ENCODE measurements at regions not wholly inside any gene's neighbourhood (a gene's known extent, or its start where the extent isn't known, plus 50 kb on each side); places are given as distances from the start of the nearest gene placed in this dataset.

DNA sequence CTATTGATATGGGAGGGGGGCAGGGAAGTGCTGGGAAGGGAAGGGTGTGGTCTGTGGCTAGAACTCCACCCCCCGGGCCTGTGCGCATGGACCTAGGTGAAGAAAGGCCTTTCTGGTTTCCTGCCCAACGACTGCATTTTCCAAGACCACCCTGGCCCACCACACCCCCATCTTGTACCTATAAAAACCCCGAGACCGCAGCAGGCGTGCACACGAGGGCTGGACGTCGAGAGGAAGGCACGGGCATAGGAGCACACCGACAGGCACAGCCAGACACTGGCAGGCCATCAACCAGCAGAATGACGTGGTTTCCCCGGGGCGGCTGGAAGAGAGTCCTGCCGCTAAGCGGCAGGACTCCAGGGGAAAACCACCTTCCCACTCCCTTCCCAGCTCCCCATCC lies 981.1 kb downstream of the PCDH7 start:
- Histone ChIP-seq H3K4me1 (ENCODE audit: insufficient read depth, insufficient read length) (no peaks in the 10 kb centered on the region), H3K4me3 (ENCODE audit: insufficient read length, low read depth) (no peak overlapping the region), H3K9ac (ENCODE audit: insufficient read length, low read depth) (no peak overlapping the region), H3K36me3 (ENCODE audit: insufficient read depth, insufficient read length, low read length) (no peaks in the 10 kb centered on the region), H3K27me3 (ENCODE audit: insufficient read depth, insufficient read length) (no peaks in the 10 kb centered on the region), H3K9me3 (ENCODE audit: insufficient read depth, low read length) (peaks cover 29% of the 10 kb centered on the region)
- DNase-seq (ENCODE audit: low read depth, low spot score), result no peak
- TF ChIP-seq SUZ12 (IDR thresholded peaks at IDR 0.05; ENCODE audit: extremely low read depth, insufficient read depth, insufficient read length) (no peak), ZNF274 (IDR thresholded peaks at IDR 0.05; ENCODE audit: low read depth, low read length) (no peak), YY1 (IDR thresholded peaks at IDR 0.05; ENCODE audit: insufficient read depth, insufficient read length) (no peak)

DNA sequence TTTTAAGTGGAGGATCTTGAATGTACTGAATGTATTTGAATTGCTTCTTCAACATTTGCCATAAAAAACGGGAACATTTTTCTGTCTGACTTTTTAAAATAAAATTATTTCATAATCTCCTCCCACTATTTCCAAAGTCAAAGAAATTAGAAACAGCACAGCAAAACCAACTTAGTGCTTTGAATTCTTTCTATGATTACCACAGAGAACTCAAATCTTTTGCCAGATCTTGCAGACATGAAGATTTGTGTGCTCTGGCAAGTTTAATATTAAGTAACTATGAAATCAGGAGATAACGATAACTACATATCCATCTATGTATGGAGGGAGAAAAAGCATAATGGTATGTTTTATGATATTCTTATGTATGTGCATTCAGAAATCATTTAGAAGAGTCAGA lies 982.2 kb downstream of the PCDH7 start:
- no peak overlapping the region for H3K9ac ChIP-seq (ENCODE audit: insufficient read length, low read depth)
- no peak for DNase-seq (ENCODE audit: low read depth, low spot score)
- no peaks in the 10 kb centered on the region for H3K36me3 ChIP-seq (ENCODE audit: insufficient read depth, insufficient read length, low read length)
- no peaks in the 10 kb centered on the region for H3K4me1 ChIP-seq (ENCODE audit: insufficient read depth, insufficient read length)
- H3K9me3 ChIP-seq (ENCODE audit: insufficient read depth, low read length), result peaks cover 29% of the 10 kb centered on the region
- H3K4me3 ChIP-seq (ENCODE audit: insufficient read length, low read depth), result no peak overlapping the region
- TF ChIP-seq ZNF274 (IDR thresholded peaks at IDR 0.05; ENCODE audit: low read depth, low read length) (no peak), YY1 (IDR thresholded peaks at IDR 0.05; ENCODE audit: insufficient read depth, insufficient read length) (no peak), SUZ12 (IDR thresholded peaks at IDR 0.05; ENCODE audit: extremely low read depth, insufficient read depth, insufficient read length) (no peak)
- H3K27me3 ChIP-seq (ENCODE audit: insufficient read depth, insufficient read length), result no peaks in the 10 kb centered on the region

DNA sequence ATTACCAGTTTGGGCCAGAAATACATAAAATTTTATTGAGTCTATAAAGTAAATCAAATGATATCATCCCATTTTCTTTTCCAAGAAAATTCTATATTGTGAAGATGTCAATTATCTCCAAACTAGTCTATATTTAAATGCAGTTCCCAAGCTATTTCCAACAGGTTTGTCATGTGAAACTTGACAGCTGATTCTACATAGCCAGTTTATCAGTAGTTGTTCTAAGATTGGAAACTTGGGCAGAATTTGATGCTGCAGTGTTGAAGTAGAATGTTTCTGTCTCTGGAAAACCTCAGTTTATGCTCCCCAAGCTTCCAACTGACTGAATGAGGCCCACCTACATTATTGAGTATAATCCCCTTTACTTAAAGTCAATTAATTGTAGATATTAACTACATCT lies 994.1 kb downstream of the PCDH7 start:
- no peaks in the 10 kb centered on the region for H3K9me3 ChIP-seq (ENCODE audit: insufficient read depth, low read length)
- no peaks in the 10 kb centered on the region for H3K4me1 ChIP-seq (ENCODE audit: insufficient read depth, insufficient read length)
- TF ChIP-seq YY1 (IDR thresholded peaks at IDR 0.05; ENCODE audit: insufficient read depth, insufficient read length) (no peak), ZNF274 (IDR thresholded peaks at IDR 0.05; ENCODE audit: low read depth, low read length) (no peak), SUZ12 (IDR thresholded peaks at IDR 0.05; ENCODE audit: extremely low read depth, insufficient read depth, insufficient read length) (no peak)
- no peaks in the 10 kb centered on the region for H3K36me3 ChIP-seq (ENCODE audit: insufficient read depth, insufficient read length, low read length)
- DNase-seq (ENCODE audit: low read depth, low spot score), result no peak
- no peak overlapping the region for H3K9ac ChIP-seq (ENCODE audit: insufficient read length, low read depth)
- H3K4me3 ChIP-seq (ENCODE audit: insufficient read length, low read depth), result no peak overlapping the region
- H3K27me3 ChIP-seq (ENCODE audit: insufficient read depth, insufficient read length), result no peaks in the 10 kb centered on the region

DNA sequence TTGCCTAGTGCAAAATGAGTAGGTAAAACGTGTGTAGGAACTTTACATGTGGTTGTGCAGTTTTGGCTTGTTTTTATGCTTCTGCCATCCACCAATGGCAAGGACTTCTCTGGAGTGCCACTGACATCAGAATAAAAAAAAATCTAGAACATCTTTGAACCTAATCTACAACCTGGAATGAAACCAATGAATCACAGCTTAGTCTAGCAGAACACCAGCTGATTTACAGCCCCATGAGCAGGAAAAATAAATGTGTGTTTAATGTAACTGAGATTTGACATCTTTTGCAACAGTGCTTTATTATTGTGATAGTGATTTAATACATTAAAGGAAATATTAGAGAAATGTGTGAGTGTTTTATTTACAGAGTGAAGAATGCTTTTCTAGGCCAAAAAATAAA lies 995.1 kb downstream of the PCDH7 start:
- DNase-seq (ENCODE audit: low read depth, low spot score), result no peak
- TF ChIP-seq ZNF274 (IDR thresholded peaks at IDR 0.05; ENCODE audit: low read depth, low read length) (no peak), SUZ12 (IDR thresholded peaks at IDR 0.05; ENCODE audit: extremely low read depth, insufficient read depth, insufficient read length) (no peak), YY1 (IDR thresholded peaks at IDR 0.05; ENCODE audit: insufficient read depth, insufficient read length) (no peak)
- no peaks in the 10 kb centered on the region for H3K36me3 ChIP-seq (ENCODE audit: insufficient read depth, insufficient read length, low read length)
- no peak overlapping the region for H3K4me3 ChIP-seq (ENCODE audit: insufficient read length, low read depth)
- H3K27me3 ChIP-seq (ENCODE audit: insufficient read depth, insufficient read length), result no peaks in the 10 kb centered on the region
- H3K4me1 ChIP-seq (ENCODE audit: insufficient read depth, insufficient read length), result no peaks in the 10 kb centered on the region
- H3K9me3 ChIP-seq (ENCODE audit: insufficient read depth, low read length), result no peaks in the 10 kb centered on the region
- no peak overlapping the region for H3K9ac ChIP-seq (ENCODE audit: insufficient read length, low read depth)

DNA sequence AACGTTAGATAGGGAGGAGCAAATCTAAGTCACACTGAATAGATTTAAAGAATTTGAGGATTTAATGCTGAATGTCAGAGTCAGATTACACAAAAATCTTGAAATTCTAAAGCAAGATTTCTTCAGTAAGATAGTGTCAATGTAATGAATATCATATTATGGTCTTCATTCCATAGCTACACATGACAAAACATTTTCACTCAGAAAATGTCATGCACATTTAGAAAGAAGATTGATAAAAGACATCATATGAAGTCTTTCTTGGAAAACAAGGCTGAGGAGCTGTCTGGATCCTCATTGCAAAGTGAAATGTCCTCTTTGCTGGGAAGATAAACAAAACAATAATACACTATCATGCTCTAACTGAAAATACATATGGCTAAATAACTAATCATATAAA lies 1006.9 kb downstream of the PCDH7 start:
- DNase-seq (ENCODE audit: low read depth, low spot score), result no peak
- Histone ChIP-seq H3K9ac (ENCODE audit: insufficient read length, low read depth) (no peak overlapping the region), H3K9me3 (ENCODE audit: insufficient read depth, low read length) (no peaks in the 10 kb centered on the region), H3K4me1 (ENCODE audit: insufficient read depth, insufficient read length) (no peaks in the 10 kb centered on the region), H3K4me3 (ENCODE audit: insufficient read length, low read depth) (no peak overlapping the region), H3K27me3 (ENCODE audit: insufficient read depth, insufficient read length) (no peaks in the 10 kb centered on the region), H3K36me3 (ENCODE audit: insufficient read depth, insufficient read length, low read length) (no peaks in the 10 kb centered on the region)
- TF ChIP-seq ZNF274 (IDR thresholded peaks at IDR 0.05; ENCODE audit: low read depth, low read length) (no peak), SUZ12 (IDR thresholded peaks at IDR 0.05; ENCODE audit: extremely low read depth, insufficient read depth, insufficient read length) (no peak), YY1 (IDR thresholded peaks at IDR 0.05; ENCODE audit: insufficient read depth, insufficient read length) (no peak)

DNA sequence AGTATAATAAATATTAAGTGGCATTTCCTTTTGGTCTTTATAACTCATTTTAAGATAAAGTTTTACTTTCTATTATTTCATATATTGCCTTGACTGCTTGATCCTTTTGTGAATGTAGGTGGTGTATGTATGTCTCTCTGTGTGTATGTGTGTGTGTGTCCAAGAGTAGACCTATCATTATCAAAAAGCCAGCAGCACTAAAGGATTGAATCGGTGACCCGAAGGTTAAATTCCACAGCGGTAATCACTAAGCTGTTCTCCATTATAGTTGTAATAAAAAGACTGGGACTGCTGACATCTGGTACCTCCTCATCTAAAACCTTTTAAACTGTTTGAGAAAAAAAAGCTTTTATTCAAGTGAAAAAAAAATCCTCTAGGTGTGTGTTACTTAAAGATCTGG lies 1014.8 kb downstream of the PCDH7 start:
- Histone ChIP-seq H3K9me3 (ENCODE audit: insufficient read depth, low read length) (no peaks in the 10 kb centered on the region), H3K4me1 (ENCODE audit: insufficient read depth, insufficient read length) (no peaks in the 10 kb centered on the region)
- DNase-seq (ENCODE audit: low read depth, low spot score), result no peak

DNA sequence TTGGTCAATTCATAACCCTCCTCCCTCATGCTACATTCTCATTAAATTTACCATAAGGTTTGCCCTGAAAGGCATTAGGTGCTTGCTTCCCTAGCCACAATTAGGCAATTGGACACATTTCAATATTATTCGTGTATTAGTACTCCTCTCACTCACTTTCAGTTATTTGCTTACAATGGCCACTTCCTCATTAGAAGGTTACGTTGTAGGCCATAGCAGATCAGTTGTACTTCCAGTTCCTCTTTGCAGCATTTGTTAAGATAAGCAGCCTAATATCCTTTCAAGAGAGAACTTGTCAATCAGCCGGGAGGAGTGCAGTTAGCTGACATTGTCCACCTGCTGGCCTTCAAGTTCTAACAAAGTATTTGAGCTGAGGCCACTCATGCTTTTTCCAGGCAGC lies 1017.2 kb downstream of the PCDH7 start:
- Histone ChIP-seq H3K36me3 (ENCODE audit: insufficient read depth, insufficient read length, low read length) (no peaks in the 10 kb centered on the region), H3K9me3 (ENCODE audit: insufficient read depth, low read length) (no peaks in the 10 kb centered on the region), H3K4me1 (ENCODE audit: insufficient read depth, insufficient read length) (no peaks in the 10 kb centered on the region), H3K9ac (ENCODE audit: insufficient read length, low read depth) (no peak overlapping the region), H3K27me3 (ENCODE audit: insufficient read depth, insufficient read length) (no peaks in the 10 kb centered on the region), H3K4me3 (ENCODE audit: insufficient read length, low read depth) (no peak overlapping the region)
- no peak for DNase-seq (ENCODE audit: low read depth, low spot score)
- TF ChIP-seq YY1 (IDR thresholded peaks at IDR 0.05; ENCODE audit: insufficient read depth, insufficient read length), result no peak

More for the DNA sequence above, 1014.8 kb downstream of the PCDH7 start:
- Histone ChIP-seq H3K4me3 (ENCODE audit: insufficient read length, low read depth) (no peak overlapping the region), H3K9ac (ENCODE audit: insufficient read length, low read depth) (no peak overlapping the region), H3K36me3 (ENCODE audit: insufficient read depth, insufficient read length, low read length) (no peaks in the 10 kb centered on the region), H3K27me3 (ENCODE audit: insufficient read depth, insufficient read length) (no peaks in the 10 kb centered on the region)
- TF ChIP-seq YY1 (IDR thresholded peaks at IDR 0.05; ENCODE audit: insufficient read depth, insufficient read length) (no peak), ZNF274 (IDR thresholded peaks at IDR 0.05; ENCODE audit: low read depth, low read length) (no peak), SUZ12 (IDR thresholded peaks at IDR 0.05; ENCODE audit: extremely low read depth, insufficient read depth, insufficient read length) (no peak)

DNA sequence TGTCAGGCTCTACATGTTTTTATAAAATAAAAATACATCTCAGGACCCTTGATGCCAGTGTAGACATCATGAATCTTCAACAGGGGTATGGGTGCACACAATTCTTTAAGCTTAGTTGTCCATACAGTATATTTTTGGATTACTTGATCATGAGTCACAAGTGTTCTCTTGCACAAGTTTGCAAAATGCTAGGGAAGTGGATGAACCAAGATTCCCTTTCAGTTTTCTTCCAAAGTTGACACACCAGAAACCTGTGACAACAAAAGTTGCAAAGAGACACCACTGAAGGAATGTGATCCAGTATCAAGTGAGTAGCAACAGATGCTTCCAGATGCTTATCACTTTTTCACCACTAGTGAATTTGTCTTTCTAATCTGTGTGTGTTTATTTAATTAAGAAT lies 1021.2 kb downstream of the PCDH7 start:
- H3K9ac ChIP-seq (ENCODE audit: insufficient read length, low read depth), result no peak overlapping the region
- no peak for DNase-seq (ENCODE audit: low read depth, low spot score)
- no peaks in the 10 kb centered on the region for H3K9me3 ChIP-seq (ENCODE audit: insufficient read depth, low read length)
- no peaks in the 10 kb centered on the region for H3K36me3 ChIP-seq (ENCODE audit: insufficient read depth, insufficient read length, low read length)
- H3K4me1 ChIP-seq (ENCODE audit: insufficient read depth, insufficient read length), result no peaks in the 10 kb centered on the region
- no peaks in the 10 kb centered on the region for H3K27me3 ChIP-seq (ENCODE audit: insufficient read depth, insufficient read length)
- TF ChIP-seq ZNF274 (IDR thresholded peaks at IDR 0.05; ENCODE audit: low read depth, low read length) (no peak), YY1 (IDR thresholded peaks at IDR 0.05; ENCODE audit: insufficient read depth, insufficient read length) (no peak), SUZ12 (IDR thresholded peaks at IDR 0.05; ENCODE audit: extremely low read depth, insufficient read depth, insufficient read length) (no peak)
- no peak overlapping the region for H3K4me3 ChIP-seq (ENCODE audit: insufficient read length, low read depth)

All from NT2/D1 (cell line).